NT2/D1 (cell line): ENCODE measurements at regions not wholly inside any gene's neighbourhood (a gene's known extent, or its start where the extent isn't known, plus 50 kb on each side); places are given as distances from the start of the nearest gene placed in this dataset.

Experiments
- YY1 ChIP-seq: IDR thresholded peaks from 2 replicates; pipeline ENCODE4 v1.6.1; 2011; ENCODE audit not compliant: insufficient read length, insufficient read depth
- ZNF274 ChIP-seq: IDR thresholded peaks from 2 replicates; pipeline ENCODE4 v1.6.1; 2011; ENCODE audit warnings: mild to moderate bottlenecking, low read depth, low read length

DNA sequence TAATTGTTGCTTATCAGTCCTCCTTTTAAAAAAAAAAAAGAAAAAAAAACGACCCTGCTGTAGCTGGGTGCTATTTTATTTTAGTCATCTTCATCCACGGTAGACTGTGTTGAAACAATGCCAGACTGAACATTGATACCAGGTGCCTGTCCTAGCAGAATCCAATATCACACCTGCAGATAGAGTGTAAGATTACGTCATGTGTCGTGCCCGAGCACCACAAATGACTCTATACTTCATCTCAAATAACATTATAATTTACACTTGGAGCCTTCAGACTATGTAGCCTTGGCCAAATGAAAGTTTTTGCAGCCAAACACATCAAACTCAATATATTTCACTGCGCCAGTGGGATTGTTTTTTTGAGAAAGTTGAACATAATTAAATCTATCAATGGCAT, 410.6 kb downstream of the FGF9 start:
- TF ChIP-seq YY1, result no peak
- TF ChIP-seq ZNF274, result no peak
